GM12891 (cell line): ENCODE measurements at regions not wholly inside any gene's neighbourhood (a gene's known extent, or its start where the extent isn't known, plus 50 kb on each side); places are given as distances from the start of the nearest gene placed in this dataset.

Experiments
- DNase-seq: peaks from one replicate; pipeline ENCODE4 v3.0.0; 2011; ENCODE audit warnings: low spot score; ENCODE audit not compliant: insufficient read length
- FAIRE-seq: peaks from 2 replicates; lab custom pipeline; 2011; peaks lifted over from hg19 to GRCh38; lab: Jason Lieb, UNC
- PAX5 ChIP-seq: IDR thresholded peaks from 2 replicates; pipeline ENCODE4 v1.6.1; 2011; ENCODE audit warnings: low read length, moderate library complexity, mild to moderate bottlenecking; ENCODE audit not compliant: insufficient read depth, severe bottlenecking
- POLR2A ChIP-seq: IDR thresholded peaks from 2 replicates; pipeline ENCODE4 v1.6.1; 2011; ENCODE audit warnings: low read depth, low read length, control low read depth
- POLR2AphosphoS5 ChIP-seq: IDR thresholded peaks from 2 replicates; pipeline ENCODE4 v1.6.1; 2011; ENCODE audit warnings: low read depth, low read length, control low read depth
- POU2F2 ChIP-seq: IDR thresholded peaks from 2 replicates; pipeline ENCODE4 v1.6.1; 2011; ENCODE audit warnings: low read depth, mild to moderate bottlenecking, control low read depth, low read length, moderate library complexity
- SPI1 ChIP-seq: IDR thresholded peaks from 2 replicates; pipeline ENCODE4 v1.6.1; 2011; ENCODE audit warnings: low read depth, low read length, control low read depth
- TAF1 ChIP-seq: IDR thresholded peaks from 2 replicates; pipeline ENCODE4 v1.6.1; 2011; ENCODE audit warnings: low read depth, low read length, control low read depth

- TF ChIP-seq SPI1 (no peak), PAX5 (no peak), POLR2AphosphoS5 (no peak)
- FAIRE-seq (no peak), DNase-seq (no peak)
Measured at GRCh38 chr13:61768175-61768574, 352.5 kb upstream of the PCDH20 start.

GRCh38 chr13:61766667-61767058 lies 351.0 kb upstream of the PCDH20 start:
- FAIRE-seq (no peak), DNase-seq (no peak)
- TF ChIP-seq SPI1, result no peak
- TF ChIP-seq PAX5, result no peak
- TF ChIP-seq POLR2AphosphoS5, result no peak
- TF ChIP-seq TAF1, result no peak

GRCh38 chr13:61765940-61766666 lies 350.5 kb upstream of the PCDH20 start:
- no peak for FAIRE-seq
- TF ChIP-seq TAF1 (no peak), SPI1 (no peak), POLR2A (no peak), POLR2AphosphoS5 (no peak), PAX5 (no peak), POU2F2 (no peak)
- no peak for DNase-seq

- no peak for DNase-seq
- FAIRE-seq, result no peak
- TF ChIP-seq POLR2A (no peak), SPI1 (no peak), POLR2AphosphoS5 (no peak), PAX5 (no peak)
Measured at GRCh38 chr13:61765181-61765742, 349.6 kb upstream of the PCDH20 start.

GRCh38 chr13:61761690-61762089 lies 346.0 kb upstream of the PCDH20 start:
- TF ChIP-seq POU2F2 (no peak), POLR2AphosphoS5 (no peak), PAX5 (no peak), POLR2A (no peak), TAF1 (no peak), SPI1 (no peak)
- FAIRE-seq, result no peak
- no peak for DNase-seq

GRCh38 chr13:61760102-61760501 lies 344.5 kb upstream of the PCDH20 start:
- FAIRE-seq, result no peak
- TF ChIP-seq POU2F2, result no peak
- TF ChIP-seq SPI1, result no peak
- no peak for TF ChIP-seq TAF1
- TF ChIP-seq PAX5, result no peak
- no peak for TF ChIP-seq POLR2AphosphoS5
- no peak for TF ChIP-seq POLR2A
- DNase-seq, result no peak

GRCh38 chr13:61756031-61756430 lies 340.4 kb upstream of the PCDH20 start:
- FAIRE-seq (no peak), DNase-seq (no peak)
- no peak for TF ChIP-seq POLR2AphosphoS5
- no peak for TF ChIP-seq POU2F2
- TF ChIP-seq SPI1, result no peak
- TF ChIP-seq POLR2A, result no peak
- TF ChIP-seq PAX5, result no peak

GRCh38 chr13:61751039-61751438 lies 335.4 kb upstream of the PCDH20 start:
- DNase-seq (no peak), FAIRE-seq (no peak)
- TF ChIP-seq SPI1 (no peak), PAX5 (no peak), TAF1 (no peak), POLR2AphosphoS5 (no peak), POLR2A (no peak), POU2F2 (no peak)

GRCh38 chr13:61738236-61738750 lies 322.6 kb upstream of the PCDH20 start:
- FAIRE-seq (no peak), DNase-seq (no peak)
- TF ChIP-seq PAX5 (no peak), TAF1 (no peak), POLR2AphosphoS5 (no peak), POLR2A (no peak), SPI1 (no peak), POU2F2 (no peak)

- no peak for FAIRE-seq
- TF ChIP-seq PAX5 (no peak), POLR2AphosphoS5 (no peak), POU2F2 (no peak), SPI1 (no peak), POLR2A (no peak), TAF1 (no peak)
Measured at GRCh38 chr13:61734683-61735082, 319.0 kb upstream of the PCDH20 start.

More at GRCh38 chr13:61734683-61735082, 319.0 kb upstream of the PCDH20 start:
- no peak for DNase-seq
